ENCODE measurements at regions not wholly inside any gene's neighbourhood (a gene's known extent, or its start where the extent isn't known, plus 50 kb on each side); places are given as distances from the start of the nearest gene placed in this dataset.

GRCh38 chr18:27871726-27872125, 305.2 kb downstream of the CDH2 start:
- no peak overlapping the region for H2BK15ac ChIP-seq (ENCODE audit: low read depth, low read length)
- dilution Hi-C loops (cut with HindIII; ENCODE audit: low sequenced_read_pairs, unreplicated experiment): no loop called here
- in situ Hi-C loops (cut with MboI; ENCODE audit: low sequenced_read_pairs): no loop called here

More at GRCh38 chr18:27871726-27872125, 305.2 kb downstream of the CDH2 start:
- Histone ChIP-seq H4K8ac (ENCODE audit: low read depth in 2 of 2, low read length in 2 of 2) (no peak overlapping the region), H2AK9ac (replicated peaks; ENCODE audit: low read depth, low read length, poor library complexity) (no peak overlapping the region), H3K4me1 (ENCODE audit: control insufficient read depth, insufficient read depth, low read length) (no peaks in the 10 kb centered on the region), H3K4me2 (ENCODE audit: low read depth, low read length) (no peak overlapping the region), H3K18ac (ENCODE audit: low read depth, low read length) (no peak overlapping the region), H2AK5ac (ENCODE audit: low read depth, low read length) (no peak overlapping the region), H3K36me3 (ENCODE audit: control insufficient read depth, insufficient read depth, low read length) (no peaks in the 10 kb centered on the region), H3K79me1 (ENCODE audit: low read depth in 1 of 2, low read length in 2 of 2) (no peaks in the 10 kb centered on the region), H3K9me3 (ENCODE audit: control insufficient read depth, insufficient read depth, low read length) (no peaks in the 10 kb centered on the region), H3K23ac (ENCODE audit: low read depth, low read length) (no peak overlapping the region), H3K27ac (ENCODE audit: insufficient read depth, low read length) (no peak overlapping the region), H3K56ac (ENCODE audit: extremely low read depth, insufficient read depth, low read length) (no peak overlapping the region), H4K20me1 (ENCODE audit: insufficient read depth, low read length) (no peaks in the 10 kb centered on the region), H3K9me1 (ENCODE audit: insufficient read depth, low read length) (no peaks in the 10 kb centered on the region), H4K5ac (ENCODE audit: low read depth, low read length) (no peak overlapping the region), H2BK5ac (ENCODE audit: low read depth, low read length, poor library complexity, severe bottlenecking) (no peak overlapping the region), H3K14ac (replicated peaks; ENCODE audit: low read depth, low read length) (no peak overlapping the region), H4K91ac (ENCODE audit: insufficient read depth, low read depth, low read length) (no peak overlapping the region), H3K9ac (ENCODE audit: low read depth, low read length) (no peak overlapping the region), H2BK20ac (ENCODE audit: low read depth, low read length) (no peak overlapping the region), H3K27me3 (ENCODE audit: control insufficient read depth, insufficient read depth, low read length) (no peaks in the 10 kb centered on the region), H2AFZ (replicated peaks; ENCODE audit: low read length, poor library complexity) (no peak overlapping the region), H2BK120ac (ENCODE audit: low read depth, low read length) (no peak overlapping the region), H3K4me3 (ENCODE audit: insufficient read depth, low read depth, low read length) (no peak overlapping the region), H3K4ac (ENCODE audit: low read depth, low read length) (no peak overlapping the region)
- TF ChIP-seq MAFK (IDR thresholded peaks at IDR 0.05; ENCODE audit: low read depth, low read length): no peak
- TF ChIP-seq RFX5 (IDR thresholded peaks at IDR 0.05; ENCODE audit: low read depth, low read length): no peak
- TF ChIP-seq FOS (IDR thresholded peaks at IDR 0.05; ENCODE audit: low read depth, low read length): no peak
- TF ChIP-seq, protein P1, sequence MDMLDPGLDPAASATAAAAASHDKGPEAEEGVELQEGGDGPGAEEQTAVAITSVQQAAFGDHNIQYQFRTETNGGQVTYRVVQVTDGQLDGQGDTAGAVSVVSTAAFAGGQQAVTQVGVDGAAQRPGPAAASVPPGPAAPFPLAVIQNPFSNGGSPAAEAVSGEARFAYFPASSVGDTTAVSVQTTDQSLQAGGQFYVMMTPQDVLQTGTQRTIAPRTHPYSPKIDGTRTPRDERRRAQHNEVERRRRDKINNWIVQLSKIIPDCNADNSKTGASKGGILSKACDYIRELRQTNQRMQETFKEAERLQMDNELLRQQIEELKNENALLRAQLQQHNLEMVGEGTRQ (IDR thresholded peaks at IDR 0.05; ENCODE audit: low read depth, low read length): no peak
- no peak for TF ChIP-seq RCOR1 (IDR thresholded peaks at IDR 0.05; ENCODE audit: insufficient replicate concordance, low read length)
- ATAC-seq (ENCODE audit: low read depth): no peak
- ChIA-PET CTCF (no interaction called here), POLR2A (ENCODE audit: unreplicated experiment) (no interaction called here)
- BruUV-seq (replicated peaks): no TSS peak
- intact Hi-C loops (cut with micrococcal nuclease): no loop called here
- WGBS, 2 experiments (ENCODE audit: extremely low coverage in 2 of 2, insufficient read length in 1 of 2): 60% methylated on average over 2 of the region's 5 CpGs; no CpG with 5 or more reads in 1 of the 2 experiments
- no peak for DNase-seq
